HG03108 (cell line): ENCODE measurements at regions not wholly inside any gene's neighbourhood (a gene's known extent, or its start where the extent isn't known, plus 50 kb on each side); places are given as distances from the start of the nearest gene placed in this dataset.

ENCODE experiments used
- ATAC-seq: cut with Tn5 transposase; IDR thresholded peaks from one replicate; pipeline ENCODE4 v1.9.1; 2021; ENCODE audit warnings: moderate library complexity; ENCODE audit not compliant: unreplicated experiment

DNA sequence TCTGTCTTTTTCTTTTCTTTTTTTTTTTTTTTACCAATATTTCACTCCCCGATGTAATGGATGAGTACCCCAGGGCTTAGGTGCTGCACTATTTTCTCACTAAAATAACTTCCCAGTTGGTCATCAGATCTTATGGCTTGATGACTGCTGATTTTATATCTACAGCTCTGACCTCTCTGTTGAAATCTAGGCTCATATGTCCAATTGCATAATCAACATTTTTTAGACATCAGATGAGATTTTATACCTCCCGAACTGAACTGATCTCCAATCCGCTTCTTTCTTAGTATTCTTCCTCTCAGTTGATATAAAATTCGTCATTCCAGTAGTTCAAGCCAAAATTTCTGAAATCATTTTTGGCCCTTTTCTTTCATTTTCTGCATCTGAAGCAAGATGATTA, 1236.5 kb downstream of the SLC16A7 start:
- no peak for ATAC-seq

DNA sequence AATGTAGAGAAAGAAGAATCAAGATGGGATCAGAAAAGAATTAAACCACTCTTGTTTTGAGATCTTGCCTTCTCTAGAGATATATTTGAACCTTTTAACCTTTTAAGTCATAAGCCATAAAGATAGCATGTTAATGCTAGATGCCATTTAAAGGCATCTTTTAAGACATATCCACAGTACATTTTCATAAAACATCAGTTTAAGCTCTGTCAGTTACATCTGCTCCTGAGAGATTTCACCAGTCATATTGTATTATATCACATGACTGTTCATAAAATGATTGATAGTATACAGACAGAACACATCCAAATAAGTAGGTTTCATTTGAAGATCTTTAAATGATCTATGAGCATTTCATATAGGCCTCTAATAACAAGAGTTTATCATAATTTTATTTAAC, 1238.5 kb downstream of the SLC16A7 start:
- ATAC-seq: no peak

DNA sequence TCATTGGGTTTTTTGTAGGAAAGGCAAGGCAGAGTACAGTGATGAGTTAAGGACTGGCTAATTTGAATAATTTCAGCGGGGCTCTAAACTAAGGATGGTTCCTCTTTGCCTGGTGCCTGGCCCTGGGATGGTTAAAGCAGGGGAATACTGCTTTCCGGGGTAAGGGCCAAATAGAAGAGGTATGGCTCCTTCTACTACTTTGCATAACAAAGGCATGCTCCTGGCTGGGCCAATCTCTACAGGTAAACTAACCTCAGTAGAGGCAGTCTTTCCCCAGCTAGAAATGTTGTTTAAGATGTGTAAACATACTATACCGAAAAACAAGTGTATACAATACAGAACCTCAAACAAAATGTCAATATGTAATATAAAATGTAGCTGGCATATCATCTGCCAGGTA, 1239.0 kb downstream of the SLC16A7 start:
- no peak for ATAC-seq

DNA sequence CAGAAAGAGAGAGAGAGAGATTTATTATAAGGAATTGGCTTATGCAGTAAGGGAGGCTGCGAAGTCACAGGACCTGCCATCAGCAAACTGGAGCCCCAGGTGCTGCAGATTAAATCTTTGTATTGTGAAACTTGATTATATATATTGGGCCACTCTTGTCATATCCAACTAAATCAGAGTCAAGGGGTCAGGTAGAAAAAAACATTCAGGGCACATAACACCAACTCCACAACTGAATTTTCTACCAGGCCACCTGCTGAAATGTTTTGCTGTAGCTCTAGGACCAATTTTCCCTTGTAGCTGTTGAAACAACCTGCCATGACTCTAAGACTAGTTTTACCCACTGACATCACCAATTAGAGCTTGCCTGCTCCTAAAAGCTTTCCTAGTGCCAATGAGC, 1240.8 kb downstream of the SLC16A7 start:
- ATAC-seq: no peak

DNA sequence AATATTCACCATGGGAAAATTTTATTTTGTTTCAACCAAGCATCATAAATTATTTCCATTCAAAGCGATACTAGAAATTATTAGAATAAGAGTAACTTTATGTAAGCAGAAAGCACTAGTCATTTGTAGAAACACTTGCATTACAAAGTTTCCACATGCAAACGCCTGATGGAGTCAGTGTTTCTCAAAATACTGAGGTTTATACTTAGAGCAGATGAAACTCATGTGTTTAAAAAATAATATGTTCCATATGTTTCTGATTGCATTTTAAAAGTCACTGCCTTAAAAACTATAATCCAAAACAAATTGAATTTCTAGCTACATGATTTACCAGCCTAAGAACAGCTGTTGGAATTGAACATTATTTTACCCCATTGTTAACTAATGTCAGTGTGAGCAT, 1246.4 kb downstream of the SLC16A7 start:
- ATAC-seq: no peak

DNA sequence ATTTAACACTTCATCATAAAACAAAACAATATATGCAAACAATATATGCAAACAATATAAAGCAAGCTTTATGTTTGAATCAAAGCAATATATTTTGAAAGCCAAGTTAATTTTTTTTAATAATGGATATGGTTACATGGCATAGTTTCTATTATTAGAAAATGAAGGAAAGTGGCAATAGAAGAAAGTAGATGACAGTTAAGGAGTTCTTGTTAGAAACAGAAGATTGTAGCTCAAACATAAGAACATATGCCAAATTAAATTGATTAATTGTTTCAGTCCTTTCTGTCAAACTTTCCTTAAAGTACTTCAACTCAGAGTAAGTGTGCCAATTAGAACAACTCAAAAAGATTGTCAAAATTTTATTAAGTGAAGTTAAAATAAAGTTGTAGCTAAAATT, 1248.3 kb downstream of the SLC16A7 start:
- ATAC-seq: no peak

DNA sequence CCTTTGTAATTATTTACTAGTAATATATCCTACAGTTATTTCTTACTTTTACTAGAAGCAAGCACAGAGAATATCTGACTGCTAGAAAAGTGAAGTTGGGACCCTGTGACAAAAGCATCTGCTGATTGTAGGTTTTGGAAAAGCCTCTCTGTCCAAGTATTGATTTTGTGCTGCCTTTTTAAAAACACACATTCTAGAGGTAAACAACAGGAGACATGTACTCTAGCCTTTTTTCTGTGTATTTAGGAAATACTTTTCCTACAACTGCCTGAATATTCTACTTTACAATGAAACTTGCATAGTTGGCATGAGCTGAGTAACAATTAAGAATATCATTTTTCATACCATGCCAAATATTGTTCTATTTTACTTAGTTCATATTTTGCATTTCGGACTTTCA, 1249.0 kb downstream of the SLC16A7 start:
- ATAC-seq: no peak

DNA sequence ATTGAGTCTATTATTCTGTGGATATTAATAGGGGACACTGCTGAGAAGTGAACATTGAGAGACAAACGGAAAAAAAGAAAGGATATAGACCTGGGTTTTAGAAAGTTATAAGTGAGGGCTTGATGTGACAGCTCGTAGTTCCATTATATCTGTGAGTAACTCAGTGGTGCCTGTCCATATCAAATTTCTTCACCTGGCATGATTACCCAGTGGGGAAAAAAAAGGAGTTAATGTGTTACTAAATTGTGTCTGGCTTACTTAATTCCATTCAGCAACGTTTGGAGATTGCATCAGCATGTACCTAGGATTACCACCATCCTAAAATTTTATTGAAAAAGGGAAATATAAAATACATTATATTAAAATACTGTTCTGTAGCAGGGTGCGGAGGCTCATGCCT, 1249.9 kb downstream of the SLC16A7 start:
- ATAC-seq: no peak

DNA sequence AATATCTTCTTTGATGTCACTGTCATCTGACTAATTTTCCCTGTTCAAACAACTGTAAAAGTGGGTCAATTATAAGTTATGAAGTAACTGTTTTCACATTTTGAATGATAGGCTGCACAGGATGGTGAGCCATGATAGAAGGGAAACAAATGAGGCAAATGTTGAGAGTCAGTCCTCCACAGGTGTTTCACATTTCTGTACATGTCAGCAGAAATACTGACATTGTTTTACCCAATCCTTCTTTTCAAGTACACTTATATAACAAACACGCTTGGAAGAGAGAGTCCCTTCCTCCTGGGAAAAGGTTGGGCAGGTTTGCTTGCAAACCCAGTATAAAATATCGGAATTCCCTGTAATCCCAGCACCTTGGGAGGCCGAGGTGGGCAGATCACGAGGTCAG, 1251.5 kb downstream of the SLC16A7 start:
- ATAC-seq: no peak

DNA sequence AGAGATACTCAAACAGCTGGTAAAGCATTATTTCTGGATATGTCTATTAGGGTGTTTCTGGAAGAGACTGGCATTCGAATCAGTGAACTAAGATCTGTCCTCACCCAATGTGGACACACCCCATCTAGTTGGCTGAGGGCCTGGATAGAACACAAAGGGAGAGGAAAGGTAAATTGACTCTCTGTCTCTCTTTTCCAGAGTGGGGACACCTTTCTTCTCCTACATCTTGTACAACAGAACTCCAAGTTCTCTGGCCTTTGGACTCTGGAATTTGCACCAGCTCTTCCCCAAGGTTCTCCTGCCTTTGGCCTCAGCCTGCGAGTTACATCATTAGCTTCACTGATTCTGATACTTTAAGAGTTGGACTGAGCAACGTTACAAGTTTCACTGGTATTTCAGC, 1253.9 kb downstream of the SLC16A7 start:
- no peak for ATAC-seq

DNA sequence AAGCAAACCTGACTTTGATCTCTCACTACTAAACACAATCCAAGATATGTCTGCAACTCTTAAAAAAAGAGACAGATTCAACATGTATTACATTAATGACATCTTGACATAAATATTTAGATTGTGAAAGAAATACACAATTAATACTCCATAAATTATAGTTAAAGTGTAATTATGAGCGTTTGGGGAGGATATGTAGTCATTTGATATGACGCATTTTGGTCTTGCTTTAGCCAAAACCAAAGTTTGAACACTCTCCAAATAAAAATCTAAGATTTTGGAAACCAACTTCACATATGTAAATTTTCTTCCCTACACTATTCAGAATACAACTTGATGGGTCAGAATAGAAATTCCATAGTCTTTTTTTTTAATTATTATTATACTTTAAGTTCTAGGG, 1257.6 kb downstream of the SLC16A7 start:
- ATAC-seq: no peak

DNA sequence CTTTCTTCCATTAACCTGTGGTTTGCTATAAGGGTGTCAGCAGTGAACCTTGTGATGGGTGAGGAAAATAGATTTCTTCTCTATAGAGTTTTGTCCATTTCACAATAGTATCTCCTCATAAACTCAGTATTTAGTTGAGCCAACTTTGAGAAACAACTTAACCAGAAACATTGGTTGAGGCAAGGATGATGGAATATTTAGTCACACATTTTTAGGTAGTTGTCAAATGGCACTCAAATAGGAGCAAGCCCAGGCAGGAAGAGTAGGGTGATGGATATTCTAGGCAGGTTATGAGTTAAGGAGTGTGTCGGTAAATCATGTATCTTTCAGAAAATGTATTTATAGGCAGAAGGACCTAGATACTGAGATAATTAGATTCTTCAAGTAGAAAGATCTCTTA, 1267.6 kb downstream of the SLC16A7 start:
- no peak for ATAC-seq

DNA sequence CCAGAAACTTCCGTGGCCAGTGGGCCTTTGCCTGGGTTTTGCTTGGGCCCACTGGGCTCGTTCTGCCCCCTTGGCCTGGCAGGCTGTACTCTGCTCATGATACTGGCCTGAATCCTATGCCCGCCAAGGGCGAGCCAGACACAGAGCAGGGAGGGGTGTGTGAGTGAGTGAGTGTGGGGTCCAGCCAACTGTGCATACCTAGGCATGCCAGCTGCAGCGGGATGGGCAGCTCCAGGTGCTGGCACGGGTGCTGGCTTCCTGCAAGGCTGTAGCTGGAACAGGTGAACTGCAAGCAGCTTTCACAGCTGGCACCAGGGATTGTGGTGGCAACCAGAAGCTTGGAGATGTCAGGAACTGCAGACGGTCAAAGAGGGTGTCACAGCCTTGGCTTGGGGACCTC, 1276.4 kb downstream of the SLC16A7 start:
- no peak for ATAC-seq

DNA sequence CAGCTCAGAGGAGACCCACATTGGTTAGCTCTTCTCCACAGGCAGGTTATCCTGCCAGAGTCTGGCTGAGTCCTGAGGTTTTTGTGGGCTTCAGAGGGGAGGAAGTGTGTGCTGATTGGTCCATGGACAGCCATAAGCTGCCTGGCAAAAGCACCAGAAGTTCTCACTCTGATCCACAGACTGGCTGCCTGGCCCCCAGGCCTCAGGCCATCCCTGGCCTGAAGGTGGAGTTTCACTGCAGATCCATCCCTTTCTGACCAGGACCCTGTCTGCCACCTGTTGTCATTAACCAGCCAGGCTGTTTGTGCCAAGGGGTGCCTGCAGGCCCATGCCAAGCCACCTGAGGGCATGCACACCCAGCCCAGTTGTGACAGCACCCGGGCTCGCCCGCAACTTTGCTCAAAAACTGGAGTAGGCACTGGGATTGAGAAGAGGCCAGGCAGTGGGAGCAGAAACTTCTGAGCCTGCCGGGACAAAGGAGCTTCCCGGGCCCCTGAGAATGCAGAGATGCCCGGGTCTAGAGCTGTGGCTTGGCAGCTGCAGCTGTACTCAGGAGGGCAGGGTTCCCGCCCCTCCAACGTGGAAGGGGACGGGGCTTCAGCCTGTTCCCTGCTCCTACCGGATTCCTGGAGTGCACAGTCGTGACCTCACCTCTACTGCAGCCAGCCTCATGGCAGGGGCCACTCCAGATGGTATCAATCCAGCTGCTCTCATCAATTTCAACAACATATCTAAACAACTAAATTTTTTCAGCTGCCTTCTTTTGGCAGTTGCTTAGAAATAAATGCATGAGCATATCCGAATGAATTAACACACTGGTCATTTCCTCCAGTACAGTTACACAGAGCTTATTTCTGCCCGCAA, 1277.3 kb downstream of the SLC16A7 start:
- no peak for ATAC-seq

DNA sequence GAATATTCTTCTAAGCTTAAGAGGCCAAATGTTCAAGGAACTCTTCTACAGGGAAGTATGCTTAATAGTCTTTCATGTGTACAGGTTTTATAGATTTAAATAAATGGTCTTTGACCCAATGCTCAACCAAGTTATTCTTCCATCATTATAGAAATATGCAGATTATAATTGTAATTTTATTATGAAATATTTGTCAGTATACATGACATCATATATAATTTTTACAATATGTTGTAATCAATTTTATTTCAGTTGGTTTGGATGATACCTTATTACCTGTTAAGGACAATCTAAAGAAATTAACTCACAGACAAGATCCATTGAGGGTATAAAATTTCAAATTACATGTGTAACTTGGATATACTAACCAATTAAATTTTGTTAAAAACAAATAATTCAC, 1278.3 kb downstream of the SLC16A7 start:
- ATAC-seq: no peak

DNA sequence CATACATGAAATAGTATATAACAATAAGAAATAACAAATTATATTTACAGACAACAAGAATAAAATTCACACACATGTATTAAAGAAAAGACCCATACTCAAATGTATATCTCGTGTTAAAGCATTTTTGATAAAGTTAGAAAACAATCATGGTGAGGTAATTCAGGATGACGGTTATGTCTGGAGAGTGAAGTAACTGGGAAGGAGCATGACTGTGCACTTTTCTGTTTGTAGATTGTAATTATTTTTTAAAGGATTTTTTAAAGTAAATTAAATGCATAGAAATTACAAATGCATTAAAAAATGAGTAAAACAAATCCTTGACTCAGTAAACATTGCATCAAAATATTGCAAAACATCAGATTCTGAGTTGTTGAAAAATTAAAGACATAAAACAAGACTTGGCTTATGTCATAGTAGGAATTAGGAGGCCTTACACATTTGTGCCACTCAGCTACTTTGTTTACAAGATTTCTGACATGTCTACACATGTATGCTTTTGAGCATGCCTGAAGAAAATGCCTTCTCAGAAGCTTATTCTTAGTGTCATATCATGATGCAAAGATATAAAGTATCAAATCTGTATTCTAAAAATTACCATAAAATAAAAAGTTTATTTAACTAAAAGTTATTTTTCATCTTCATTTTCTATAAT, 1325.1 kb downstream of the SLC16A7 start:
- no peak for ATAC-seq

DNA sequence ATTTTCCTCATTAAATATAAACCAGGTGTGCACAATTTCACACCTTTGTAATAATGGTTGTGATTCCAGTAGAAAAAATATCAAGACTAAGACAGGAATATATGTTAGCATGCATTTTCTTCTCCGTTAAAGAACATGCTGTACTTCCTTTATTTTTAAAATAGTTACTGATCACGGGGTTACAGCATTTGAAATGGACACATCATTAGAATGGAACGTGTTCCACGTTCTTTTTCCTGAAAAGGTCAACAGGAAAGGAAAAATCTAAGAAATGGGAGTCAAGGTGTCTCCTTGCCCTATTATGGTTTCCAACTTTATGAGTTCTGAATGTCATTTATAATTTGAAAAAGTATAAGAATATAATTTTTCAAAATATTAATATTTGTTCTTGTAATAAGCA, 1325.7 kb downstream of the SLC16A7 start:
- no peak for ATAC-seq

DNA sequence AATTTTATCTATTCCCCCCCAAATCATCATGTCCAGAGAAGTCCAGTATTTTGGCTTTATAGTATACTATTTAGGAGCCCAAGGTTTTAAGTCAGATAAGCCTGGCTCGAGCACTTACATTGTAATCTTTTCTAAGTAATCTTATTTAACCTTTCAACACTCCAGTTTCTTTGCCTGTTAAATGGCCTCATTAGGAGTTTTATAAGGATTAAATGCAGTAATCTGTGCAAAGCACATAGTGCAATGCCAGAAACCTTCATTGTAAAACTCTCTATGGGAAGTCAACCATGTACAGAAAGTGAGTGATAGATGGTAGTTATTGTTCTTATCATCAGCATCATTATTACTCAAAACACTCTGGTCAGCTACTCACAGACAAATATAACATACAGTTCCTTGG, 1330.4 kb downstream of the SLC16A7 start:
- ATAC-seq: no peak

DNA sequence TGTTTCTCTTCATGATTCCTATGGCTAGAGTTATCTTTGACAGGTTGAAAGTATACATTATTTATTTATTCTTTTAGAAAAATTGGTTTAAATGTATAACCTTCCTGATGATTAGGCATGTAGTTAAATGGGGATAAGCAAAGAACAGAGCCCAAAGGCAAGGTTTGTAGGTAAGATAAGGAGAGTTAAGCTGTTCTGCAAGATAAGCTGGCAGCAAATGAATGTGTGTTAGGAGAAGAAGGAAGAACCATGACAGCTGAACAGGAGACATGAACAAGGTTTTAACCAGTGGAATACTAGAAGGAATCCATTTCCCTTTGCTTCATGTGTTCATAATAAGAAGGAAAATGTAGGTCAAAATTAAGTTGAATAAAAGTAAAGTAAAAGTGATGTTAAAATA, 1330.1 kb upstream of the USP15 start:
- no peak for ATAC-seq

DNA sequence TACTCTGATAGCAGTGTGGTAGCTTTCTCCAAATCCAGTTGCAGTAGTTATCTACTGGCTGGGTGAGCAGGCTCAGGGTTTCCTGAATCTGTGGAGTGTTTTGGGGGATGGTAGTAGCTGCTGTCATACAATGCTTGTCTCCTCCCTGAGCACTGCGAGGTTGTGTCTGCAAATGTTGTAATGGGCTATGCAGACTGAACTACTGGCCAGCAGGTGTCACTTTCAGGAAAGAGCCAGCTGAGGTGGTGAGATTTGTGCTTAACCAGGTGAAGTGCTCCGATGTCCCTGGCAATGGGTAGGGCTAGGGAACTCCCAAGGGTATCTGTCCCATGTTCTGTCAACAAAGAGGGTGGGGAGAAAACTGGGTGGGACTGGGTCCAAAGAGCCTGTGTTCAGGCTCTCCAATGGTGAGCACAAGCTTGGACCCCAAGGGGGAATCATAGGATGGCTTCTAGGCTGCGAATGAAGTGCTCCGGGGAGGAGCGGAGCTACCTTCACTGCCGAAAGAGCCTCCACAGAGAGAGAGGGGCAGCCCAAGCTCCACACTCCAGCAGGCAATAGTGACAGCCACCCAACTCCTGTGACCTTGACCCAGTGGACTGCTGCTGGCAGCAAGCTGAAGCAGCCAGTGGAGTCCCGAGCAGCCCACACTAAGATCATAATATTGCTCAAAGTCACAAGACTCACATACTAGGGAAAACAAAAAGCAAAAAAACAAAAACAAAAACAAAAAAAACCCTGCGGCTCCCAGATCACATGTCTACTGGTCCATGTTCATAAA, 1324.0 kb upstream of the USP15 start:
- ATAC-seq: no peak

DNA sequence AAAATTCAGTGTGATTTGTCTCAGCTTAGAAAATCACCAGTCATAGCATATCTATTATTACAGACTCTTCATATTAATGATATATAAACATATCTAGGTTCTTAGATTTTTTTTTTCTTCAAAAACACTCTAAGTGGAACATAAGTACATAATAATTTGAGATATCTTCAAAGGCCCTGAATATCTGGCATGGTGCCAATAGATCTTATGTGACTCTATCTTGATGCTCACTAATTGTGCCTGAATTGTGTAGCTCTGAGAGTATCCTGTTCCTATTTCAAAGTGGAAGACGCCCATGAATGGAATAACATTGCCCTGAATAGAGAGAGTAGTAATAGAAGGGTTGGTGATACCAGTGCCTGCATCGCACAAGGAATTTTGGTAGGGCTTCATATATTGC, 1312.7 kb upstream of the USP15 start:
- ATAC-seq: no peak

DNA sequence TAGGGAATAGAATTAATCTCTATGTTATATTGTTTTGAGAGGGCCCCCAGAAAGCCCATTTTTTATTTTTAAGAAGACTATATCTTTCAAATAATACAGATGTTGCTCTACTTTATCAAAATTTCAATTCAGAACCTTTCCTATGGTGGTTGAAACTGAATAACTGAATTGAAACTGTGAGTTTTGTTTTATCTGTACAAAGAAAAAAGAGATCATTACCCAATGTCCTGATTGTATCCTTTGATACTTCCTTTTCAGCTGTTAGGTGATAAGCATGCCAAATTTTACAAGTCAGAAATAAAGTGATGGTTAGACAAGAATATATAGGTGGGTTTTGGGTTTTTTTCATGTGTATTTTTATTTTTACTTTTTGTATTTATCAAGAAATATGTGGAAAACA, 1293.1 kb upstream of the USP15 start:
- no peak for ATAC-seq
